ENCODE measurements at regions not wholly inside any gene's neighbourhood (a gene's known extent, or its start where the extent isn't known, plus 50 kb on each side); places are given as distances from the start of the nearest gene placed in this dataset.

GRCh38 chr10:111344804-111345203, 268.0 kb downstream of the ADRA2A start:
- H3K79me1 ChIP-seq (ENCODE audit: low read depth, low read length) = no peaks in the 10 kb centered on the region
- POLR2A ChIA-PET (ENCODE audit: partially characterized antibody) = no interaction called here
- FAIRE-seq = peak; percentile 52

More at GRCh38 chr10:111344804-111345203, 268.0 kb downstream of the ADRA2A start:
- TF ChIP-seq ATF3 (IDR thresholded peaks at IDR 0.05; ENCODE audit: insufficient read depth, low read depth, low read length) (no peak), NANOG (IDR thresholded peaks at IDR 0.05; ENCODE audit: insufficient read depth, low read depth, low read length, poor library complexity, severe bottlenecking) (no peak), BACH1 (IDR thresholded peaks at IDR 0.05; ENCODE audit: low read length) (no peak), CTCF (IDR thresholded peaks at IDR 0.05; ENCODE audit: control extremely low read depth in 1 of 3, insufficient read depth in 1 of 3, low read depth in 1 of 3, low read length in 3 of 3) (peak in 2 of 3 experiments; percentile 45 to 68; a peak in 3 of 4 replicates), RAD21 (IDR thresholded peaks at IDR 0.05 in 1 of 2, conservative IDR thresholded peaks at IDR 0.05 in 1 of 2; ENCODE audit: low read depth in 2 of 2, low read length in 2 of 2) (peak; percentile 57), KDM1A (IDR thresholded peaks at IDR 0.05; ENCODE audit: borderline replicate concordance, low read length) (no peak), SIX5 (IDR thresholded peaks at IDR 0.05; ENCODE audit: low read depth, low read length) (no peak), JUN (IDR thresholded peaks at IDR 0.05; ENCODE audit: low read depth, low read length) (no peak)
- no peak overlapping the region for H2BK5ac ChIP-seq (ENCODE audit: low read depth, low read length)
- no peak overlapping the region for H2BK120ac ChIP-seq (replicated peaks; ENCODE audit: low read depth, low read length)
- H3K4me3 ChIP-seq (ENCODE audit: extremely low read depth in 1 of 4, insufficient read depth in 2 of 4, low read depth in 3 of 4, low read length in 4 of 4) = no peak overlapping the region
- no peak overlapping the region for H4K8ac ChIP-seq (ENCODE audit: extremely low read depth, insufficient read depth, low read length)
- H3K4me2 ChIP-seq (ENCODE audit: insufficient read depth in 1 of 2, low read depth in 2 of 2, low read length in 2 of 2) = no peak overlapping the region
- H2BK12ac ChIP-seq (ENCODE audit: low read depth, low read length) = no peak overlapping the region
- H3K23me2 ChIP-seq (ENCODE audit: low read depth, low read length) = no peaks in the 10 kb centered on the region
- H2BK15ac ChIP-seq (ENCODE audit: low read length) = no peak overlapping the region
- no peak overlapping the region for H3K56ac ChIP-seq (replicated peaks; ENCODE audit: insufficient read length, low read depth, low read length)
- WGBS, 2 experiments (ENCODE audit: extremely low coverage in 1 of 2, insufficient coverage in 1 of 2, insufficient read length in 1 of 2, insufficient replicate concordance in 2 of 2, low coverage in 1 of 2, low lambda C conversion rate in 2 of 2, missing lambda C conversion rate in 1 of 2) = 70% methylated on average over 3 of the region's 3 CpGs; no CpG with 5 or more reads in 1 of the 2 experiments
- H2AFZ ChIP-seq (ENCODE audit: low read length) = no peak overlapping the region
- H3K23ac ChIP-seq (ENCODE audit: insufficient read length) = no peak overlapping the region
- H3K14ac ChIP-seq (ENCODE audit: insufficient read length) = no peak overlapping the region
- H3K27ac ChIP-seq (ENCODE audit: low read depth, low read length) = no peak overlapping the region
- H3K9ac ChIP-seq (replicated peaks in 1 of 4; ENCODE audit: extremely low read depth in 1 of 4, low read depth in 3 of 4, low read length in 3 of 4) = no peak overlapping the region
- no peaks in the 10 kb centered on the region for H4K20me1 ChIP-seq (replicated peaks in 1 of 2; ENCODE audit: control insufficient read depth in 1 of 2, insufficient read depth in 2 of 2, low read length in 2 of 2)
- peaks cover 14 to 22% of the 10 kb centered on the region in 2 experiments for H3K9me3 ChIP-seq (ENCODE audit: insufficient read depth in 2 of 2, low read depth in 1 of 2, low read length in 1 of 2)
- H4K5ac ChIP-seq (ENCODE audit: insufficient read length, low read depth, low read length) = no peak overlapping the region
- H3K4me1 ChIP-seq (replicated peaks in 1 of 4; ENCODE audit: control insufficient read depth in 3 of 4, insufficient read depth in 4 of 4, low read length in 3 of 4) = no peaks in the 10 kb centered on the region
- no peak overlapping the region for H3K18ac ChIP-seq (ENCODE audit: extremely low read depth, low read length)
- DNase-seq (ENCODE audit: low read depth in 1 of 2, low spot score in 2 of 2) = no peak
- H4K91ac ChIP-seq (replicated peaks; ENCODE audit: insufficient read length, low read length) = no peak overlapping the region
- H3K36me3 ChIP-seq (ENCODE audit: control insufficient read depth in 2 of 4, insufficient read depth in 4 of 4, low read length in 3 of 4) = no peaks in the 10 kb centered on the region
- H3K27me3 ChIP-seq (replicated peaks in 1 of 4; ENCODE audit: control insufficient read depth in 3 of 4, extremely low read depth in 1 of 4, insufficient read depth in 3 of 4, low read length in 3 of 4) = no peaks in the 10 kb centered on the region
- no peak overlapping the region for H2BK20ac ChIP-seq (ENCODE audit: low read length)
- H3K79me2 ChIP-seq (ENCODE audit: control insufficient read depth in 1 of 2, insufficient read depth in 2 of 2, low read length in 2 of 2) = no peaks in the 10 kb centered on the region
- H2AK5ac ChIP-seq (ENCODE audit: low read depth, low read length) = no peak overlapping the region
- H3K4ac ChIP-seq (replicated peaks; ENCODE audit: insufficient read length, low read depth, low read length) = no peak overlapping the region
- CTCF ChIA-PET (ENCODE audit: partially characterized antibody) = interaction anchor here (0.6 to 2.6 kb wide), 18 partner anchors 10 to 400 kb away, joined by 3 to 23 read pairs (median 3); partner anchors contain the start of gene ADRA2A

Measured in H1 (cell line).